NOMO-1 (cell line): ENCODE measurements at regions not wholly inside any gene's neighbourhood (a gene's known extent, or its start where the extent isn't known, plus 50 kb on each side); places are given as distances from the start of the nearest gene placed in this dataset.
"Not testable (repeated sequence)": the region's sequence is repeated elsewhere in the genome, so short reads cannot be mapped to it uniquely, and the experiment has no call there.

Experiments used
- DNase-seq, 2 experiments: peaks; one replicate each; lab custom pipeline; 2025; ENCODE audit not compliant: unreplicated experiment in 2 of 2; lab: John Stamatoyannopoulos, UW

DNA sequence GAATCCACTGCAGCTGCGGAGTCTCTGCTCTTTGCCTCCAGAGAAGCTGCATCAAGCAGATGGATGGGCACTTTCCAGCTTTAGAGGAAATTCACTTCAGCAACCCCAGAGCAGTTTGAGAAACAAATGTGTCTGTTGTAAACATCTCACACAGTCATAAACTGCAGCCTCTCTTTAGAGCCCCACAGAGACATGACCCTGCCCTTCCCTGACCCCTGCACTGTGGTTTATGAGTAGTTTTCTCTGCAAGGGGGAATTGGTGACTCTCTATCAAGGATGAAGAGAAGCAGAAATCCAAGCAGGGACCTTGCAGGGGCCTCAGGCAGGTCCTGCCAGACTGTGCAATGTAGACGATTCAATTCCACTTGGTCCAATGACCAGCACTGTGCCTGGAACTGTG lies 160.2 kb downstream of the SH2D4B start:
- no peak for DNase-seq

DNA sequence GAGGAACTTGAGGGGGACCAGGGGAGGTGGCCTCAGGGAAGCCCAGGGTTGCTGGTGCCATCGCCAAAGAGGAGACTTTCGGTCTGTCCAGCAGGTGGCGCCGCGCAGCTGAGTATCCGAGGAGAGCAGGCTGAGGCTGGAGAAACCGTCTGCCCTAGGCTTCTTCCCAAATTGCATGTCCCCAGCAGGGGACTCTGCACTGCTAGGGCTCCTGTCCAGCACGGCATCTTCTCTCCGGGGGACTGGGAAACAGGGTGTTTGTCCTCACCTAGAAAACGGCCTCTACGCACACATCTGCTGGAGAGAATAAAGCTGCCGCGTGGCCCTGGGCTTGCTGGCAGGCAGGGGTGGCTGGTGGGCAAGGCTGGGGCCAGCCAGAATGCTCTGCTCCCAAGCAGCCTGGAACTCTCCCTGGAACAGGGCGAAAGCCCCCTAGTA lies 161.9 kb downstream of the SH2D4B start:
- peak; percentile 21 to 40 for DNase-seq

DNA sequence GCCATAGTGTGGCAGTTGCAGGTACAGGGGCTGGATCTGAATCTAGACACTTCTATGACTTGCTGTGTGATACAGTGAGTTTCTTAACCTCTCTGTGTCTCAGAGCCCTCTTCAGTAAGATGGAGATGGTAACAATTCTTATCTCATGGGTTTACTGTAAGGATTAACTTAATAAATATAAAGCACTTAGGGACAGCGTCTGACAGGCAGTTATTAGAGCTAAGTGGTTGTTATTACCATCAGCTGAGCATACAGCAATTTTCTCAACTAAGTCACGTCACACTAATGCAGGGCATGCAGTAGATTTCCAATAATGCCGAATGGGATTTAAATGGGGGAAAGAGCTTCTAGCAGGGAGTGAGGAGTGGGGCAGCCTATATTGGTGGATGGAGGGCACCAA lies 162.6 kb downstream of the SH2D4B start:
- DNase-seq: no peak

DNA sequence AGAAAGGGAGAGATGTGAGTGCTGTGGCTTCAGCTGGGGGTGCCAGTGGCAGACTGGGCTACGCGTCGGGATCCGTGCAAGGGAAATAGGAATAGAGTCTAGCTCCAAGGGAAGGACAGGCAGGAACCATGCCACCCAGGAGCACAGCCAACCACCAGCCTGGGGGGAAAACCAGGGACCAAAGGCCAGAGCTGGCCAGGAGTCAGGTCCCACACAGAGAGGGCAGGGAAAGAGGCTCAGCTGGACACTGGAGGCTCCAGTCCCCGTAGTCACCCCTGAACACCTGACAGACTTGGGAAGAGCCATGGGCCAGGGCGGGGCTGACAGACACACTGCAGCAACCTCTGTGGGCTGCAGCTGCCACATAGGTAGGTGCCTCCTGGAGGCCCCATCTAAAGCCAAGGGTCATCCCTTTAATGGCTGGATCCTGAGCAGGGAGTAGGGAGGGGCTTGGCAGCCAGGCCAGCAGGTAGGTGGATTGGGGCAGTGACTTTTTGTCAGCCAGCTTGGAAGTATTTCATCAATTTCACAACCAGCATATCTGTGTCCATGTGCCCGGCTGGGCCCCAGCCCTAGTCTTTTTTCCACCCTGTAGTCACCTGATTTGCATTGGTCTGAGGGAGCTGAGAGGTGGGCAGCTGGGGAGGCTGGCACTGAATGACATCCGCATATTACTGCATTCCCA lies 163.2 kb downstream of the SH2D4B start:
- DNase-seq: no peak

DNA sequence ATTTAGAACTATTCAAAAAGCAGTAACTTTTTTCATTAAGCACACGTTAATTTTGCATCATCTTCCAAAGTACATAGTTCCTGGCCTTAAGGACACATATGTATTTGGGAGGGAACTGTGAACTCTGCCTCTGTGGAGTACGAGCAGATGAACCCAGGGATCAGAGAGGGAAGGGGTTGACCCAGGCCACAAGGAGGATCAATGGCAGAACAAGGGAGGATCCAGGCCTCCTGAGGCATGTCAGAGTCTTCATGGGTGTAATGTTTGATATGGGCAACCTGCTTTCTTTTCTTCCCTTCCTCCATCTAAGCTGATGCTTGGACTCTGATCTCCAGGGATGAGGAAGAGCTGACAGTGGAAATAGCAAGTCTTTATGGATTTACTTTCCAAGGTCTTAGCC lies 164.0 kb downstream of the SH2D4B start:
- no peak for DNase-seq

DNA sequence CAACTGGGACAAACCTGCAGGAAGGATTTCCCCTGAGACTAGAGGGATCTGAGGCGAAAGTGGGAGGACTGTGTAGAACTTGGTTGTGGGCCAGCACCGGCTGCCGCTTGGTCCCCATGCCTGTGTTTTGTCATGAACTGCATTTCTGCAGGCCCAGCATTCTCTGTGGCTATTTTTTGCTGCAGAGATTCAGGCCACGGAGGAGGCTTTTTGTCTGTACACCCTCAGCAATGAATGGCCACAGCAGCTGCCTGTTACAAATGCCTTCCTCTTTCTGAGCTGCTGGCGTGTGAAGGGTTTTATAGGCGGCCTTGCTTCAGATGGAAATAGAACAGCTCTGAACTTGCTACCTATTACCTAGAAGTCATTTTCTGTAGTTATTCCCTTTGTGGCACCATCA lies 164.4 kb downstream of the SH2D4B start:
- peak in 1 of 2 experiments; percentile 1 for DNase-seq

DNA sequence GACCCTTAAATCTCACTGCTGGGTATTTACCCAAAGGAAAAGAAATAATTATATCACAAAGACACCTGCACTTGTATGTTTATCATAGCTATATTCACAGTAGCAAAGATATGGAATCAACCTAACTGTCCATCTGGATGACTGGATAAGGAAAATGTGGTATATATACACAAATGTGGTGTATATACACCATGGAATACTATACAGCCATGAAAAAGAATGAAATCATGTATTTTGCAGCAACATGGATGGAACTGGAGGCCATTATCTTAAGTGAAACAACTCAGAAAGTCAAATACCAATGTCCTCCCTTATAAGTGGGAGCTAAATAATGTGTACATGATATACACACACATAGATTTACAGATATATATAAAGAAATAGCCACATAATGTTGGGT lies 168.2 kb downstream of the SH2D4B start:
- no peak for DNase-seq

DNA sequence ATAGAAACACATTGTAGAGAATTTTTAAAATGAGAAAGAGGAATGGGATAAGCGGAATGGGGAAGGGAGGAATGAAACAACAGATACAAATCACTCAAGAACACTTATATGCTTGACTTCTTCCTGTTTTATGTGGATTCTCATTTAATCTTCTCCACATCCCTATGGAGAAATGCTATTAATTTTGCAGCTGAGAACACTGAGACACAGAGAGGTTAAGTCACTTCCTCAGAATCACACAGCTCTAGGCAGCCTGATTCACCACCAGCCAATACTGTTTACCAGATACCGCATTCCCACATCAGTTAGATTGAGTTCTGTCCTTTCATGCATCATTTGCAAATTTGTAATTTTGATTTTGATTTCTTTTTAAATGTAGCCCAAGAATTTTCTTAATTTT lies 170.5 kb downstream of the SH2D4B start:
- DNase-seq: no peak

DNA sequence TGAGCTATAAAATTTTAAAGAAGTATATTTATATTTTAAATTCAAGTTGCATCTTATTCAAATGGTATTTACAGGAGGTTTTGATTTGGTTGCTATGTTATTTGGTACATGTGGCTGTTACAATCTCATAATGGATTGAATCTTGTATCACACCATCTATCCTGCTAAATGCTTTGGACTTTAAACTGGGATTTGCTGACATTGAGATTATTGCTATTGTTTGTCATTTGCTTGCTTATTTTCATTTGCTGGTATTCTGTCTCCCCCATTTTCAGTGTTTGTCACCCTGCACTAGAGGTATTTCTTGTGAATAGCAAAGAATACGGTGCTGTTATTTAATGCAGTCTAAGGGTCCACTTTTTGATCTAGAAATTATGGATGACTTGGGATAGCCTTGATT lies 171.1 kb downstream of the SH2D4B start:
- no peak for DNase-seq

DNA sequence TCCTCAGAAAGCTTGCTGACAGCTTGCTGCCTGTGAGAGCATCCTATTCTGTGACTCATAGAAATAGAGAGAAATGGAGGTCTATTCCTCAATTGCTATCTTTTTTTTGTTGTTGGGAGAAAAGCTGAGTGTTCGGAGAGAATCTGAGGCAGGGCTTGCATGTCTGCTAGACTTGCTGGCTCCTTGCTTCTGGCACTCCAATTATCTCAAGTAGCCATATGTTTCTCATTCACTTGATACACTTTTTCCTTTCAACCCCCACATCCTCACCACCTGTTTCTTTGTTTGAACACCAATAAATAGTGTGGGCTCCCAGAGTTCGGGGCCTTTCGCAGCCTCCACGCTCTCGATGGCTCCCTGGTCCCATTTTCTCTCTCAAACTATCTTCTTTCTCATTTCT lies 172.2 kb downstream of the SH2D4B start:
- DNase-seq: no peak

DNA sequence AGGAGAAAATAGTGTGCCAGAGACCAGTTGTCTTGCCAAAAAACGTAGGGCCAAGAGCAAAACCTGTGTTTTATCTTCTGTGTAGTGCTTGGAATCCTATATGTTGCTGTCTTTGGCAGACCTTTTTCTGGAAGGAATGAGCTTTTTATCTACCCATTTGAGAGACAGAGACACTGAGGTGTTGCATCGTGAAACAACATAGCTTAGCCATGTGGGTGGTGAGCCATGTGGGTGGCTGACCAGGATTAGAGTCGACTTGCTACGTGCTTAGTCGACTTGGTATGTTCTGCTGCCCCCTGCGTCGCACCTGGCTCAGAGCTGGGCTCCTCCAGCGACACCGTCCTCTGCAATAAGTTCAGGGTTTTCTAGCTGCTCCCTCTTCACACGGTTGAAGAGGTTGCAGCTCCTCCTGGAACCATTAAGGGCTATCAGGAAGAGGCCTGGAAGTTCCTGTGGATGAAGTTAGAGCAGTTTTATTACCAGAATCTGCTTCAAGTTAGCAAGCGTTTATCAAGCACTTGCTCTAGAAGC lies 175.8 kb downstream of the SH2D4B start:
- no peak for DNase-seq

DNA sequence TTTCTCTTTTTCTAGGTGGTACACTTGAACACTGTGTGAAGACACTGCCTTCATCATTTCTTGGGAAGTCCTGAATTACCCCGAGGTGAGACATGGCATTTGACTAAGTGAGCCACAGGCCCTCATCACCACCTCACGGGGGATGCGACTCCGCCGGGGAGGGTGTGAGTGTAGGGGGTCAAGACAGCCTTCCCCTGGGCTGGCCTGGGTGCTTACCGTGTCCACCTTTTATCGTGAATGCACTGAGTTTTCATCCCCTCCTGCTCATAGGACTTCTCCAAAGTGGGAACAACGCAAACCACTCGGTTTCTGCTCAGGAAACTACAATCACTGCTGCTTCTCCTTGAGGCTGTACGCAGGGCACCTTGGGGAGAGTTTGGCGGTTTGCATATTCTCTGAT lies 176.9 kb downstream of the SH2D4B start:
- DNase-seq: no peak

DNA sequence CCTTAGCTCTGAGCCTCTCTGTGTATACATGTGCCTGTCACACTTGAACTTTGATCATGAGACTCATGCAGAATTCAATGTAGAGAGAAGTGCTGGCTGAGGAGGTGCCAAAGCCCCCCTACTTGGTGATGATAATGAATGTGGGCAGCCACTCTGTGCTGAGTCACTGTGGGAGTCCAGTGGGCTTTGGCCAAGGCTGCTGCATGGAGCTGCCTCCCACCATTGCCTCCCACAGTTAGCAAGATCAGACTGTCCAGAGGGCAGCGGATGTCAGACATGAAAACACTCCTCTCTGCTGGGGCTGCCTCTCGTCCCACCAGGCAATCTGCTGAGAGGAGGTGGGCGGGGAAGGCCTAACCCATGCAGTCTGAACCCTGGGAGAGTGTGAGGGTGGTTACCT lies 180.3 kb downstream of the SH2D4B start:
- no peak for DNase-seq

DNA sequence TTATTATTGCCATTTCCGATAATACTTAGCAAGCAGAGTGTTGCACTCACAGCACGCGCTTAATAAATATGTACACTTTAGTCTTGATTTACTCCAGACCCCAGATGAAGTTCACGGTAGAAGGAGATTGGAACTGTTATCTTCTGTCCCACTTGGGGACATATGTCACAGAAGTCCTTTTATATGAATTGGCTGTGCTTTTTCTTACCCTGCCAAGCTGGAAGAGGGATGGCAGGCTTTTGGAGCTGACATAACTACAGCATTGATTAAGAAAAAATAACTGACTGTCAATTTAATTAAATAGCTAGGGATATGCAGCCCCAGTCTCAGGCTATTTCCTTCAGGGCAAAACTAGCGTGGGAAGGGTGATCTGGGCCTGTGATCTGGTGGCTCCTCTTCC lies 182.2 kb downstream of the SH2D4B start:
- DNase-seq: no peak

DNA sequence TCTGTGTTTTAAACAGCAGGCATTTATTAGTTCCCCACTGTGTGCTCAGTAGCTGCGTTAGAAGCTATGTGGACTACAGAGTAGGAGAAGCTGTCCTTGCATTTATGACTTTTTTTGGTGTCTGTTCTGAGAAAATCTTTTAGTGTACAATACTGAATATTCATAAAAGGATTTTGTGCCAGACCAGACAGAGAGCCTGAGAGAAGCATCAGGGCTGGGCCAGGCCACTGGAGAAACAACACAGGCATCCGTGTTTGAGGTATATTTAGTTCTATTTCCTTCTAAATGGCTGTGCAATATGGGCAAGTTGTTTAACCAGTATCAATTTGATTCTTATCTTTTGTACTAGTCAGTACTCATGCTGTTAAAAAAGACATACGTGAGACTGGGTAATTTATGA lies 182.8 kb downstream of the SH2D4B start:
- DNase-seq: no peak

DNA sequence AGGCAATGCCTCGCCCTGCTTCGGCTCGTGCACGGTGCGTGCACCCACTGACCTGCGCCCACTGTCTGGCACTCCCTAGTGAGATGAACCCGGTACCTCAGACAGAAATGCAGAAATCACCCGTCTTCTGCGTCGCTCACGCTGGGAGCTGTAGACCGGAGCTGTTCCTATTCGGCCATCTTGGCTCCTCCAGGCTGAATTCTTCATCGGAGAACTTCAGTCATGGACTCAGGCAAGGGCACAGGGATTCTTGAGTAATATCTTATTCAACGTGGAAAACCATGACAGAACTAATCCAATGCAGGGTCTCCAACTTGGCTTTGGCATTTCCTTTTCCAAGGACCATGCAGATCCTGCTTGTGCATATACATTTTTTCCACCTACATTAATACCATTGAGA lies 190.7 kb downstream of the SH2D4B start:
- DNase-seq: not testable (repeated sequence)

DNA sequence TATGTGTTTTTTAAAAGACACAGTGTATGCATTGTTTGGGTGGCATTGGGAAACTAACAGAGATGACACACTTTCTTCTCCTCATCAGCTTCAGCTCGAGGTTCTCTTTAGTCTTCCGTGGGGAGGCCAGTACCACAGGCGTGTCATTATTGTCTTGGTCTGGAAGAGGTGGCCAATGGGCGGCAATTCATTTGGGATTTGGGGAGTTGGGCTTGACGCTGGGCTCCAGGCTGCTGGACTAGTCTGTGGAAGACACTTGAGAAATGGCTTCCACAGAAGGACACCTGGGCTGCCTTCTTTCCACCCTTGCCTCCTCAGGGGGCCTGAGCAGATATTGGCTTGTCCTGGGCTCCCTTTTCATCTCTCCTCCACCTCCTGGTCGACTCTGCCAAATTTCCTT lies 192.2 kb downstream of the SH2D4B start:
- no peak for DNase-seq

DNA sequence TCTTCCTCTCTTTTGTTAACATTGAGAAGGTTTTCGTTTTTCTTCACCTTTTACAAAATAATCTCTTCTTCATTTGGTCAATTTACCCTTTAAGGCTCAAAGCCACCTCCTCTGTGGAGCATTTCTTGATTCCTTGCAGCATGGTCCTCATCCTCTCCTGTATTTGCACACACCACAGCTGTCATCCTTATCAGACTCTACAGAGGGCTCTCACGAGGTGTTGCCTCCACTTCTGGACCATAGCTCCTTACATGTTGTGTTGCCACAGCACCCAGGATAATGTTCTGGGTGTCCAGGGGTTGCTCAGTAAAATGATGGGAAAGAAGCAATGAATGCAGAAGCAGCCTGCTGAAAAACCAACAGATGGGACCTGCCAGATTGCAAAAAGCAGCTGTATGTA lies 192.8 kb downstream of the SH2D4B start:
- no peak for DNase-seq

DNA sequence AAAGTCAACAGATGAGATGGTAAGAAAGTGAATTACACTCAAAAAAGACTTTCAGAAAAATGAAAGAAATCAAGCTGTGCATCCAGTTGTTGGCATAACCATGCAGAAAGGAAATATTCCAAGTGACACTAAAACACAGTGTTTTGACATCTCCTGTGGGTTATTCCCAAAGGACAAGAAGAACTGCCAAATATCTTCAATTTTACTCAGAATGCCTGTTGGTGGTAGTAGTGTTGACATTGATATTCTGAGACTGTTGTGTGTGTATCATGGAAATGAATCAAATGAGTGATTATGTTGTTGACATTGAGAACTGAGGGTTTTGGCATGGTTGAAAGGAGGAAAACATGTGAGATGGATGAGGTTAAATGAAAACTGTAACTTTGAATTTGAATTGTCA lies 196.9 kb downstream of the SH2D4B start:
- no peak for DNase-seq

DNA sequence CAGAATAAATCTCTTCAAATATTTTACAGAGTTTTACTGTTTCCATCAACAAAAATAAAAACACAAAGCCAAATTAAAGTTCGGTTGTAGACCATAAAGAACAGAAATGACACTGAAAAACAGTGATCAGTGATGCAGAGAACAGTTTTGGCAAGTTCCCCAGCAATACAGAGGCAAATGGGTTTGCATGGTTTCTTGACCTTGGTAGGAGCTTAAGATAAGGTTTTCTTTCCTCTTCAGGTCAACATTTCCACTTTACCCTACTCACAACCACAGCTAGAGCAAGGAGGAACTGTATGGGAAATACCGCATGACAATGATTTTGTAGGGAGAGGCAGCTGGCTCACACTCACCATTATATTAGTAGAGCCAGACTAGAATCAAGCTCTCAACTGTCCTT lies 199.5 kb downstream of the SH2D4B start:
- no peak for DNase-seq

DNA sequence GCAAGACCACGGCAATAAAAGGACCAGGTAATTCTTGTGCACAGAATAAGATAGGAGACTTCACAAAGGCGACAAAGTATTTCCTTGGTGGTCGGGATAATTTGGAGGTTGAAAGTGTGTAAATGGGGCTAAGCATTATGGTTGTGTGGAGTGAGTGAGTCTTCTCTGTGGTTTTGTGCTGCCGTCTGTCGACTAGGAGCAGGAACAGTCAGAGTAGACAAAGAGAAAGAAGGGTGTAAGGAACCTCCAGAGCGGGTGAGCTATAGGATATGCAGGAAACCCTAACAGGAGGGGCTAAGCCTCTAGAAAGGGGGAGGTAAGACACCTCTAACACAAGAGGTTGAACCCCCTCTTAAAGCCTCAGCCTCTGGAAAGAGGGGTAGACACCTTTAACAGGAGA lies 201.6 kb downstream of the SH2D4B start:
- DNase-seq: no peak

DNA sequence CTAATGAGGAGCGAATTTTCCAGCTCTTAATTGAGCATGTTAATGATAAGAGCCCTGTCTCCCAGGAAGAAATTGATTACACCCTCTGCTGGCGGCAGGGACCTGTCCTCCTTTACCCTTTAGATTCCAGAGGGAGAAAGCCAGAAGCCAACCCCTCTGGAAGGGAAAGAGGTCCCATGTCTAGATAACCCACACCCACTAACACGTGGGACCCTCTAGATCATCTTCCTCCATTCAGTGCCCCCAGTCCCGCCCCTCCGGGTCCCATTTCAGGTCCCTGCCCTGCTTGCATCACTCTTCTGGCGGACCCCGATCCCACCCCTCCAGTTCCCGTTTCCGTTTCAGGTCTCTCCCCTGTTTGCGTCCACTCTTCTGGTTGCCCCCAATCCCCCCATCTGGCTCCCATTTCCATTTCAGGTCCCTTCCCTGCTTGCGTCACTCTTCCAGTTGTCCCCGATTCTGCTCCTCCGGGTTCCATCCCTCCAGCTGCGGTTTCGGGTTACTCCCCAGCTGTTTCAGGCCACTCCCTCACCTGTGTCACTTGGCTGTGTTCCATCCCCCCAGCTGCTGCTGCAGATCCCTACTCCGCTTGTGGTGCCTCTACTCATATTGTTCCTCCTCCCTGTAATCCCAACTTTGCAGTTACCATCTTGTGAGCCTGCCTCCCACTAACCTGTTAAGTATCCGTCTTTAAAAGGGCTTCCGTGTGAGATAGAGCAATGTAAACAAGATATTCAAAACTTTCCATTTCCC lies 202.4 kb downstream of the SH2D4B start:
- no peak for DNase-seq
